ENCODE measurements at regions not wholly inside any gene's neighbourhood (a gene's known extent, or its start where the extent isn't known, plus 50 kb on each side); places are given as distances from the start of the nearest gene placed in this dataset.
"Not testable (repeated sequence)": the region's sequence is repeated elsewhere in the genome, so short reads cannot be mapped to it uniquely, and the experiment has no call there.

DNA sequence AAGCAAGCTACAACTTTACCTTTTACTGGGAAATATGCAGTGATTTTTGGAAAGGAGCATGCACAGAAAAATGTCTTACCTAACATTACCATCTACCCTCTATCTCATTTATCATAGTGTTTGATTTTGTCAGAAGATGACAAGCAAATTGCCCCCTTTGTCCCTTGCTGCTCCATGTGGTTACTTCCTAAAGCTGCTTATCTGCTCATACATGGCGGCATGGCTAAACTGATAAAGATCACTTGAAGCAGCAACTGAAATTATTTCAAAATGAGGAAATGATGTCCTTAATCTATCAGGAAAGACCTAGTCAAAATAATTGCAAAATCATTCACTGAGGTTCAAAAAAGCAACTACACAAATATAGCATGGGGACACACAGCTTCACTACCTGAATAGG is 1198.5 kb upstream of the SORCS1 start:
- DNase-seq (ENCODE audit: low read depth in 3 of 3): no peak

- DNase-seq (ENCODE audit: low read depth in 3 of 3): no peak
These were observed 1197.8 kb upstream of the SORCS1 start for GRCh38 chr10:108362296-108362695.

- DNase-seq (ENCODE audit: low read depth in 3 of 3): no peak
These were observed 1195.7 kb upstream of the SORCS1 start for GRCh38 chr10:108360187-108360586.

- DNase-seq (ENCODE audit: low read depth in 3 of 3): no peak
These were observed 1194.4 kb upstream of the SORCS1 start for GRCh38 chr10:108358912-108359311.

- no peak for DNase-seq (ENCODE audit: low read depth in 3 of 3)
These were observed 1188.3 kb upstream of the SORCS1 start for GRCh38 chr10:108352771-108353170.

DNA sequence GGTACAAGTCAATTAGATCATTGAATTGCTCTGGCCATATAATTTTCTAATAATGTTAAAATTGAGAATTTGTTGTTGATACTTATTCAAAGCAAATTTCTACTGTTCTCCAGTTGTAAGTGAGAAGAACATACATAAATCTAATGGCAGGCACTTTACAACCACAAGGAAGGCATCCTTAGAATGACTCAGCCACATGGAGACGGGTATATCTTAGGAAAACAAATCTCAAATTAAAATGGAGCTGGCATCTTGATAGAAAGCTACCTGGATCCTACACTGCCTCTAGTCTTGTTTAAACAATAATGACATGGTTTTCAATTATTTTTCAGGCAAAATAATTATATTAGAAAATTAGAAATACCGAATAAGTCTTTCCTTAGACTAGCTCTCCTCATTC is 1183.7 kb upstream of the SORCS1 start:
- no peak for DNase-seq (ENCODE audit: low read depth in 3 of 3)

DNA sequence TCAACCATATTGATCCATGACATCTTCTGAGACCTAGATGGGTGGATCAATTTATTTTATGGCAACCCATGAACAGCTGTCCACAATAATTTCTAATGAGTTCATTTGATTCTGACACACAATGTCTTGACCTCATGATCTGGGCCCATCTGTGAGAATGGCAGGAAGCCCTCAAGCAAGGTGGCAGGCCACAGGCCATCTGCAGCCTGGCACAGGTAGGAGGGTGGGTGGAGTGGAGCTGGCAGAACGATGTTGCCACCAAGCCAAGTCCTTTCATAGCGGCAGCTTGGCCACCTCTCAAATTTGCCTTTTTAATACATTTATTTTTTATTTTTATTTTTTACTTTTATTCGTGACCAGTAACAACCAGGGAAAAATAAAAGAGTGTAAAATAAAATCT is 1181.6 kb upstream of the SORCS1 start:
- DNase-seq (ENCODE audit: low read depth in 3 of 3): no peak

GRCh38 chr10:108338146-108338545 is 1173.6 kb upstream of the SORCS1 start:
- DNase-seq (ENCODE audit: low read depth in 3 of 3): no peak

- DNase-seq (ENCODE audit: low read depth in 3 of 3): no peak
These were observed 1172.3 kb upstream of the SORCS1 start for GRCh38 chr10:108336836-108337235.

- no peak for DNase-seq (ENCODE audit: low read depth in 3 of 3)
These were observed 1163.2 kb upstream of the SORCS1 start for GRCh38 chr10:108327706-108328105.

- DNase-seq (ENCODE audit: low read depth in 3 of 3): no peak
These were observed 1158.8 kb upstream of the SORCS1 start for GRCh38 chr10:108323274-108323798.

DNA sequence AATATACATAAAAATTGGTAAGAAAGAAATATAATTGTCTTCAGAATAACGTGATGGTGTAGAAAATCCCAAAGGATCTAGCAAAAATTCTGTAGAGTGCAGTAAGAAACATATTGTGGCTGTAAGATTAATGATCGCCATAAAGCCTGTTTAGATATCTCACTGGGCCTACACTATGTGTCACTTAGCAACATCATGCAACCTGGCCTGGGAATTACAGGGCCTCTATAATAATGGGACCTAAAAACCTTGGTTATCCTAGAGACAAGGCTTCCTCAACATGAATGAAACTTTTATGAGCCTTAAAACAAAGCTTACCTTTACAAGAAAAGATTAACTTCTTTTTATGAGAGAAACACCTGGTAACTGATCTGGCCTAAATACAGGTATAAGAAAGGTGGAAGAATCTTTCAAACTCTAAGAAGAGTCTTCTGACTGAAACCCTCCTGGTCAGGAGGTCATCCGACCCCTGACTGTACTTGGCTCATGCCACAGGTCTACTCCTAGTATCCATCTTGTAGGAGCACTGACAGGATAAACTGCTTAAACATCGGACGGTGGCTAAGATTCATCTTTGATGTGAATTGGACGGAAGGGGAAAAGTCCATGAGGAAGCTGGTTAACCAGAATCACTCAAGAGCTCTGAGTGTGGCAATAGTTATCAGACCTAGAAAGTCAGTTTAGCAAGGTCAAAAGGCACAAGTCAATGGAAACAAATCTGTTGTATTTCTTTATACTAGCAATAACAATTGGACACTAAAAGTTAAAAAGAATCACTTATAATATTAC is 1155.1 kb upstream of the SORCS1 start:
- no peak for DNase-seq (ENCODE audit: low read depth in 3 of 3)

DNA sequence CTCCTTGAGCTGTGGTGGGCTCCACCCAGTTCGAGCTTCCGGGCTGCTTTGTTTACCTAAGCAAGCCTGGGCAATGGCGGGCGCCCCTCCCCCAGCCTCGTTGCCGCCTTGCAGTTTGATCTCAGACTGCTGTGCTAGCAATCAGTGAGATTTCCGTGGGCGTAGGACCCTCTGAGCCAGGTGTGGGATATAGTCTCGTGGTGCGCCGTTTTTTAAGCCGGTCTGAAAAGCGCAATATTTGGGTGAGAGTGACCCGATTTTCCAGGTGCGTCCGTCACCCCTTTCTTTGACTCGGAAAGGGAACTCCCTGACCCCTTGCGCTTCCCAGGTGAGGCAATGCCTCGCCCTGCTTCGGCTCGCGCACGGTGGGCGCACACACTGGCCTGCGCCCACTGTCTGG is 1151.1 kb upstream of the SORCS1 start:
- not testable (repeated sequence) for DNase-seq (ENCODE audit: low read depth in 3 of 3)

DNA sequence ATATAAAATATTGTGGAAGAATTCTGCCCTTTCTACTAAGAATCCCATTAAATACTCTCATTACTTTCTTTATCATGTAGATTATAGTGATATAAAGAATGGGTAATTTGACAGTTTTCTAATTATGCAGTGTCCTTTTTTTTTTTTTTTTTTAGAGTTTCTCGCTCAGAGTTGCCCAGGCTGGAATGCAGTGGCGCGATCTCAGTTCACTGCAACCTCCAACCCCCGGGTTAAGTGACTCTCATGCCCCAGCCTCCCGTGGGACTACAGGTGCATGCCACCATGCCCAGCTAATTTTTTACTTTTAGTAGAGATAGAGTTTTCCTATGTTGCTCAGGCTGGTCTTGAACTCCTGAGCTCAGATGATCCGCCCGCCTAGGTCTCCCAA is 1143.4 kb upstream of the SORCS1 start:
- no peak for DNase-seq (ENCODE audit: low read depth in 3 of 3)

- no peak for DNase-seq (ENCODE audit: low read depth in 3 of 3)
These were observed 1142.9 kb upstream of the SORCS1 start for GRCh38 chr10:108307250-108307924.

GRCh38 chr10:108303149-108303548 is 1138.6 kb upstream of the SORCS1 start:
- no peak for DNase-seq (ENCODE audit: low read depth in 3 of 3)

- no peak for DNase-seq (ENCODE audit: low read depth in 3 of 3)
These were observed 1136.5 kb upstream of the SORCS1 start for GRCh38 chr10:108301002-108301401.

GRCh38 chr10:108290823-108291222 is 1126.3 kb upstream of the SORCS1 start:
- DNase-seq (ENCODE audit: low read depth in 3 of 3): no peak

DNA sequence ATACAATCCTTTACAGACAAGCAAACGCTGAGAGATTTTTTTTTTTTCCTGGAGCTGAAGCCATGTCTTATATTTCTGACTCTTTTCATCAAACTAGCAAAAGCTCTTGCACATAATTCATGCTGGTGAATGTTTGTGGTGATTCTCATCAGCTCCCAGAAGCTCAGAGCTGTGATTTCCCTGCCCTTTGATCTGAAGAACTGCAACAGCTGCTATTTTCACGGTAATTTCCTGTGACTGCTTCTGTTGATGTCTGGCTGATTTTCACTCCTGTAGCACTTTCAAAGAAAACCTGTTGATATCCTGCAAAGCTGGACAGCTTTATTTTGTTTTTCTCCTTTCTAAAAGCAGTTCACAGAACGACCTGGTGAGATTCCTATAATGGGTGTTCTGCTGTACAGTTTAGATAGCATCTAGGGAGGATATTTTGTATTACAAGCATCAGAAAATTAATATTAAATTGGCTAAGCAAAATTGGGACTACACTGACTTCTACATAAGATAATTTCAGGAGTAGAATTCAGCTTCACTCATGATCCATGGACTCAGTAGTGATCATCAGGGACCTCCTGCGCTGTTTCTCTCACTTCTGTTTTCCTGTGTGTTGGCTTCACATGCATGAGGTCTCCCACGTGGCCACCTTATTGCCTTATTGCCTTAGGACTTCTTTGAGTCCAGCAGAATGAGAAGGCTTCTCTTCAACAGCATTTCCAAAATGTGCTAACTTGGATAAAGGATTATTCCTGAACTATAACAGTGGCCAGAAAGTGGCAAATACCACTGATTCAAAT is 1111.6 kb upstream of the SORCS1 start:
- DNase-seq (ENCODE audit: low read depth in 3 of 3): no peak

DNA sequence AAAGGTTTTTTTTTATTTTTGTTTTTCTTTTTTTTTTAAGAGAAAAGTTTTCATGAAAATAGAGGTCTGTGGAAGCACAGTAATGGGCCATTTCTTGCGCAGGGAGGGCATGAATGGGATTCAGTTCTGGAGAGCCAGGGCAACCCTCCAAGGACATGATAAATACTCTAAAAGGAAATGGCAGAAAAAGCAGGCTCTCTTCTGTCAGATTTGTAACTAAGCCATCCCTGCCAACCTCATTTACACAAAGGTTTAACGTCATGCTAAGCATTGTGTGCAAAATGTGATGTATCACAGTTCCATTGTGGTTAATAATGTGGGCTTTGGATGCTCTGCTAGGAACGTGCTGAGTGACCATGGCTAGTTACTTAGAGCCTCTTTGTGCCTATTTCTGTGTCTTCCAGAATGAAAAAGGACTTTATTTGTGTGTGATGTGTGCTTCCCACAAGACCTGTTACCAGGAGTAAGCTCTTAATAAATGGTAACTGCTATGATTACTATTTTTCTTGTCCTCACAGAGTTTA is 1095.9 kb upstream of the SORCS1 start:
- no peak for DNase-seq (ENCODE audit: low read depth in 3 of 3)

- no peak for DNase-seq (ENCODE audit: low read depth in 3 of 3)
These were observed 1089.6 kb upstream of the SORCS1 start for GRCh38 chr10:108254089-108254488.

GRCh38 chr10:108252771-108253170 is 1088.3 kb upstream of the SORCS1 start:
- DNase-seq (ENCODE audit: low read depth in 3 of 3): no peak
